ENCODE measurements at regions not wholly inside any gene's neighbourhood (a gene's known extent, or its start where the extent isn't known, plus 50 kb on each side); places are given as distances from the start of the nearest gene placed in this dataset.

DNA sequence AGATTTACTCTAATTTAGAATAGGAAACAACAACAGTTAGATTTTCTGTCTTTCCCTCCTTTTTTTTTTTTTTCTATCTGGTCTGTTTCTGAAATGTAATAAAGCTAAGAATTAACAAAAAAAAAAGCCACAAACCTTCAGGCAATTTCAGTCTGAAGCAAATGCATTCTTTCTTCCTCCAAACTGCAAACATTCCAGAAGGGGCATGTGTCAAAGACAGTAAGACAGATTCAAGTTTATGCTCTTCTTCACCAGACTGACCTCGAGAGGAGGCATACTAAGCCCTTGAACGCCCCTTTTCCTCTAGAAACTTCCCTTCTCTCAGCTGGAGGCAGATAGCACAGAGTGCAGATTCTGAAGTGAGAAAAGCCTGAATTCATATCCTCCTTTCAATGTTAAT lies 654.6 kb upstream of the LMCD1 start:
- TF ChIP-seq, protein P1, sequence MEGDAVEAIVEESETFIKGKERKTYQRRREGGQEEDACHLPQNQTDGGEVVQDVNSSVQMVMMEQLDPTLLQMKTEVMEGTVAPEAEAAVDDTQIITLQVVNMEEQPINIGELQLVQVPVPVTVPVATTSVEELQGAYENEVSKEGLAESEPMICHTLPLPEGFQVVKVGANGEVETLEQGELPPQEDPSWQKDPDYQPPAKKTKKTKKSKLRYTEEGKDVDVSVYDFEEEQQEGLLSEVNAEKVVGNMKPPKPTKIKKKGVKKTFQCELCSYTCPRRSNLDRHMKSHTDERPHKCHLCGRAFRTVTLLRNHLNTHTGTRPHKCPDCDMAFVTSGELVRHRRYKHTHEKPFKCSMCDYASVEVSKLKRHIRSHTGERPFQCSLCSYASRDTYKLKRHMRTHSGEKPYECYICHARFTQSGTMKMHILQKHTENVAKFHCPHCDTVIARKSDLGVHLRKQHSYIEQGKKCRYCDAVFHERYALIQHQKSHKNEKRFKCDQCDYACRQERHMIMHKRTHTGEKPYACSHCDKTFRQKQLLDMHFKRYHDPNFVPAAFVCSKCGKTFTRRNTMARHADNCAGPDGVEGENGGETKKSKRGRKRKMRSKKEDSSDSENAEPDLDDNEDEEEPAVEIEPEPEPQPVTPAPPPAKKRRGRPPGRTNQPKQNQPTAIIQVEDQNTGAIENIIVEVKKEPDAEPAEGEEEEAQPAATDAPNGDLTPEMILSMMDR (IDR thresholded peaks at IDR 0.05) = no peak
- TF ChIP-seq POLR2AphosphoS5 (IDR thresholded peaks at IDR 0.05) (no peak), POLR2A (IDR thresholded peaks at IDR 0.05) (no peak)
